ENCODE measurements at regions not wholly inside any gene's neighbourhood (a gene's known extent, or its start where the extent isn't known, plus 50 kb on each side); places are given as distances from the start of the nearest gene placed in this dataset.

DNA sequence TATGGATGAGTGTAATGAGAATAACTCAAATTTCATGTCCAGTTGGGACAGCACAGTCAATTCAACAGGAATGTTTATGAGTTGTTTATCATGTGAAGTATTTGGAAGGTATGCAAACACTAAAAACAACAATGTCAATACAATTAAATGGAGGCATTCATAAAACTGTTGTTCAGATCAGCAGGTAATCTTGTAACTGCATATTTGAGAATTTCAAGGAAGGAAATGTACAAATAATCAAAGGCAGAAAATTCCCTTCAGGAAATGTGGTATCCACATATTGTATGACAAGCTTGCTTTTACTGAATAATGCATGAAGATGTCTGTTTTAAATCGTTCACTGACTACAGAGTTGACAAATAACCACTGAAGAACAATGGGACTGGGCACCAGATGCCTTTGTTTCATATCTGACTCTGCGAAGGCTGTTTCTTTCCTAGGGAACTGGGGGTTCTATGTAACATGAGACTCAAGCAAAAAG, 198.3 kb downstream of the LTN1 start:
- Histone ChIP-seq H3K27ac (ENCODE audit: low read depth, low read length) (no peak overlapping the region), H3K79me2 (ENCODE audit: control insufficient read depth, low read length) (no peaks in the 10 kb centered on the region), H4K20me1 (ENCODE audit: control insufficient read depth, insufficient read depth, low read depth, low read length) (no peaks in the 10 kb centered on the region), H3F3A (ENCODE audit: control insufficient read depth, insufficient read depth) (no peaks in the 10 kb centered on the region), H3K4me2 (ENCODE audit: low read length) (no peak overlapping the region), H3K9me3 (ENCODE audit: control insufficient read depth, insufficient read depth, low read length) (no peaks in the 10 kb centered on the region), H3K4me3 (ENCODE audit: low read length) (no peak overlapping the region), H3K27me3 (ENCODE audit: control insufficient read depth, low read length) (no peaks in the 10 kb centered on the region; the same call in 1 of the 2 replicates), H3K9me2 (replicated peaks; ENCODE audit: control insufficient read depth, low read length) (no peaks in the 10 kb centered on the region), H3K36me3 (ENCODE audit: control insufficient read depth, low read length) (no peaks in the 10 kb centered on the region), H3K4me1 (ENCODE audit: control insufficient read depth, low read length) (no peaks in the 10 kb centered on the region)
- TF ChIP-seq, protein P1, sequence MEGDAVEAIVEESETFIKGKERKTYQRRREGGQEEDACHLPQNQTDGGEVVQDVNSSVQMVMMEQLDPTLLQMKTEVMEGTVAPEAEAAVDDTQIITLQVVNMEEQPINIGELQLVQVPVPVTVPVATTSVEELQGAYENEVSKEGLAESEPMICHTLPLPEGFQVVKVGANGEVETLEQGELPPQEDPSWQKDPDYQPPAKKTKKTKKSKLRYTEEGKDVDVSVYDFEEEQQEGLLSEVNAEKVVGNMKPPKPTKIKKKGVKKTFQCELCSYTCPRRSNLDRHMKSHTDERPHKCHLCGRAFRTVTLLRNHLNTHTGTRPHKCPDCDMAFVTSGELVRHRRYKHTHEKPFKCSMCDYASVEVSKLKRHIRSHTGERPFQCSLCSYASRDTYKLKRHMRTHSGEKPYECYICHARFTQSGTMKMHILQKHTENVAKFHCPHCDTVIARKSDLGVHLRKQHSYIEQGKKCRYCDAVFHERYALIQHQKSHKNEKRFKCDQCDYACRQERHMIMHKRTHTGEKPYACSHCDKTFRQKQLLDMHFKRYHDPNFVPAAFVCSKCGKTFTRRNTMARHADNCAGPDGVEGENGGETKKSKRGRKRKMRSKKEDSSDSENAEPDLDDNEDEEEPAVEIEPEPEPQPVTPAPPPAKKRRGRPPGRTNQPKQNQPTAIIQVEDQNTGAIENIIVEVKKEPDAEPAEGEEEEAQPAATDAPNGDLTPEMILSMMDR (IDR thresholded peaks at IDR 0.05; ENCODE audit: low read depth, low read length, poor library complexity, severe bottlenecking): no peak
- TF ChIP-seq EZH2phosphoT487 (IDR thresholded peaks at IDR 0.05; ENCODE audit: borderline replicate concordance, low read length): no peak

DNA sequence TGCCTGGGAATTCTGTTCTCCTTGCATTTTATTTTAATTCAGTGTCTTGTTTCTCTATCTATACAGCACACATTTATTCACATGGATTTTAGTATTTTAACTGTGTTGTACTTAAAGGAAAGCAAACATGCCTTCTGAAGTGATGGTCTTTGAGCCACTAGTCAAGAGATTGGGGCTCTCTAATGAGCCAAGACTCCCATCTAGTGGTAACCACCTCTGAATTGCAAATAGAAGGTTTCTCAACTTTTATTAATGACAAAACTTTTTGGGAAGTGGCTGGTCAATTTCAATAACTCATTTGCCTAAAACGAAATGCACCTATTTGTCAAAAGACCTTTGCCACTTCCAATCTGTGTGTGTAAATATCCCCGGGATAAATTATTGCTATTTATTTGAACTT, 199.6 kb downstream of the LTN1 start:
- Histone ChIP-seq H3K9me2 (replicated peaks; ENCODE audit: control insufficient read depth, low read length) (no peaks in the 10 kb centered on the region), H4K20me1 (ENCODE audit: control insufficient read depth, insufficient read depth, low read depth, low read length) (no peaks in the 10 kb centered on the region), H3K4me1 (ENCODE audit: control insufficient read depth, low read length) (no peaks in the 10 kb centered on the region), H3K36me3 (ENCODE audit: control insufficient read depth, low read length) (no peaks in the 10 kb centered on the region), H3F3A (ENCODE audit: control insufficient read depth, insufficient read depth) (no peaks in the 10 kb centered on the region), H3K79me2 (ENCODE audit: control insufficient read depth, low read length) (no peaks in the 10 kb centered on the region), H3K9me3 (ENCODE audit: control insufficient read depth, insufficient read depth, low read length) (no peaks in the 10 kb centered on the region), H3K4me3 (ENCODE audit: low read length) (no peak overlapping the region), H3K27me3 (ENCODE audit: control insufficient read depth, low read length) (no peaks in the 10 kb centered on the region; the same call in 1 of the 2 replicates), H3K27ac (ENCODE audit: low read depth, low read length) (no peak overlapping the region), H3K4me2 (ENCODE audit: low read length) (no peak overlapping the region)
- TF ChIP-seq EZH2phosphoT487 (IDR thresholded peaks at IDR 0.05; ENCODE audit: borderline replicate concordance, low read length): no peak
- TF ChIP-seq, protein P1 (IDR thresholded peaks at IDR 0.05; ENCODE audit: low read depth, low read length, poor library complexity, severe bottlenecking): no peak

DNA sequence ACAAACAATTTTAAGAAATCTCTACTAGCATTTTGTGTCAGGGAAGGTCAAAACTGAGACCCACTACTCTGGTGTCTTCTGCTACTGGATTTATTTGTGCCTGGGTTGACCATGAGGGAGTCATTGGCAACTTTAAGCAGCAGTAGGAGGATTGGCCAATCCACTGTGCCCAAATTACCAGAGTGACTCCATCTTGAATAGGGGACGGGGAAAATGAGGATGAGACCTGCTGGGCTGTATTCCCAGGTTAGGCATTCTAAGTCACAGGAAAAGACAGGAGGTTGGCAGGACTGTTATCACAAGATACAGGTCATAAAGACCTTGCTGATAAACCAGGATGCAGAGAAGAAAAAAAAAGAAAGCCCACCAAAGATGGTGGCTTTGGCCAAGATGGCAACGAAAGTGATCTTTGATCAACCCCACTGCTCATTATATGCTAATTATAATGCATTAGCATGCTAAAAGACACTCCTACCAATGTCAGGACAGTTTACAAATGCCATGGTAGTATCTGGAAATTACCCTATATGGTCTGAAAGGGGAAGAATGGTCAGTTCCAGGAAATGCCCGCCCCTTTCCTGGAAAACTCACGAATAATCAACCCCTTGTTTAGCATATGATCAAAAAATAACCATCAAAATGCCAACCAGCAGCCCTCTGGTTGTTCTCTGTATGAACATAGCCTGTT, 200.9 kb downstream of the LTN1 start:
- H3K9me2 ChIP-seq (replicated peaks; ENCODE audit: control insufficient read depth, low read length): no peaks in the 10 kb centered on the region
- H3K4me3 ChIP-seq (ENCODE audit: low read length): no peak overlapping the region
- no peak overlapping the region for H3K27ac ChIP-seq (ENCODE audit: low read depth, low read length)
- H4K20me1 ChIP-seq (ENCODE audit: control insufficient read depth, insufficient read depth, low read depth, low read length): no peaks in the 10 kb centered on the region
- H3K4me1 ChIP-seq (ENCODE audit: control insufficient read depth, low read length): no peaks in the 10 kb centered on the region
- no peaks in the 10 kb centered on the region for H3F3A ChIP-seq (ENCODE audit: control insufficient read depth, insufficient read depth)
- no peaks in the 10 kb centered on the region for H3K36me3 ChIP-seq (ENCODE audit: control insufficient read depth, low read length)
- TF ChIP-seq, protein P1 (IDR thresholded peaks at IDR 0.05; ENCODE audit: low read depth, low read length, poor library complexity, severe bottlenecking): no peak
- no peak for TF ChIP-seq EZH2phosphoT487 (IDR thresholded peaks at IDR 0.05; ENCODE audit: borderline replicate concordance, low read length)
- no peak overlapping the region for H3K4me2 ChIP-seq (ENCODE audit: low read length)
- no peaks in the 10 kb centered on the region for H3K79me2 ChIP-seq (ENCODE audit: control insufficient read depth, low read length)
- no peaks in the 10 kb centered on the region for H3K9me3 ChIP-seq (ENCODE audit: control insufficient read depth, insufficient read depth, low read length)
- no peaks in the 10 kb centered on the region; the same call in 1 of the 2 replicates for H3K27me3 ChIP-seq (ENCODE audit: control insufficient read depth, low read length)
